ENCODE measurements at regions not wholly inside any gene's neighbourhood (a gene's known extent, or its start where the extent isn't known, plus 50 kb on each side); places are given as distances from the start of the nearest gene placed in this dataset.

DNA sequence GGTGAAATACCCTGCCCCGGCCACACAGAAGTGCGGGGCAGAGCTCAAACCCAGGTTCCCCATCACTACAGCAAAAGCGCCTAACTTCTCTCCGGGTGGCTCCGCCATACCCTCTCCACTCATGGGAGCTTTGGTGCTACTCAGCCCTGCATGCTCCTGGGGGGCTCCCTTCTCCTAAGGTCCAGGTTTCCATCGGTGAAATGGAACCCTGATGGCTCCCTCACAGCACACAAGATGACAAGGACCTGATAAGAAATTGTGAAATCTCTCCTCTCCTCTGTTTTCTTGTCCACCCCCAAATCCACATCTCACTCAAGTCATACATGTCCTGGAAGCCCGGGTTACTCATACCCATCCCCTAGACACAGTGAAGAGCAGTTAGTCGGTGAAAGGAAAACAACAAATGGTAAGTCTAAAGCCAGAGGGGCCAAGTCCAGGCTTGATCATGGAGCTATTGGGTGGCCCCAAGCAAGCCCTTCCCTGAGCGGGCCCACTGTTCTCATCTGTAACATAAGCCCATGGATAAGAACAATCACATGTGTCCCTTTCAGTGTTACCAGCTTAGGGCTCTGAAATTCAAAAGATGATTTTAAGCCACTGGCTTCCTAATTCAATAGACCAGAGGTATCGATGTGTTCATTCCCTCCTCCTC lies 317.5 kb downstream of the BCL11B start:
- WGBS: 95% methylated on average over 10 of the region's 10 CpGs
- Histone ChIP-seq H3K4me3 (no peak overlapping the region), H3K36me3 (no peaks in the 10 kb centered on the region), H3K4me1 (peaks cover 38% of the 10 kb centered on the region), H3K27ac (no peak overlapping the region), H3K27me3 (no peaks in the 10 kb centered on the region), H3K9me3 (no peaks in the 10 kb centered on the region)
- TF ChIP-seq POLR2AphosphoS5 (IDR thresholded peaks at IDR 0.05): no peak
- TF ChIP-seq EP300 (IDR thresholded peaks at IDR 0.05): no peak
- TF ChIP-seq, protein P1, sequence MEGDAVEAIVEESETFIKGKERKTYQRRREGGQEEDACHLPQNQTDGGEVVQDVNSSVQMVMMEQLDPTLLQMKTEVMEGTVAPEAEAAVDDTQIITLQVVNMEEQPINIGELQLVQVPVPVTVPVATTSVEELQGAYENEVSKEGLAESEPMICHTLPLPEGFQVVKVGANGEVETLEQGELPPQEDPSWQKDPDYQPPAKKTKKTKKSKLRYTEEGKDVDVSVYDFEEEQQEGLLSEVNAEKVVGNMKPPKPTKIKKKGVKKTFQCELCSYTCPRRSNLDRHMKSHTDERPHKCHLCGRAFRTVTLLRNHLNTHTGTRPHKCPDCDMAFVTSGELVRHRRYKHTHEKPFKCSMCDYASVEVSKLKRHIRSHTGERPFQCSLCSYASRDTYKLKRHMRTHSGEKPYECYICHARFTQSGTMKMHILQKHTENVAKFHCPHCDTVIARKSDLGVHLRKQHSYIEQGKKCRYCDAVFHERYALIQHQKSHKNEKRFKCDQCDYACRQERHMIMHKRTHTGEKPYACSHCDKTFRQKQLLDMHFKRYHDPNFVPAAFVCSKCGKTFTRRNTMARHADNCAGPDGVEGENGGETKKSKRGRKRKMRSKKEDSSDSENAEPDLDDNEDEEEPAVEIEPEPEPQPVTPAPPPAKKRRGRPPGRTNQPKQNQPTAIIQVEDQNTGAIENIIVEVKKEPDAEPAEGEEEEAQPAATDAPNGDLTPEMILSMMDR (IDR thresholded peaks at IDR 0.05): no peak
- TF ChIP-seq POLR2A (IDR thresholded peaks at IDR 0.05): no peak
- DNase-seq (ENCODE audit: low spot score in 2 of 2): no peak

DNA sequence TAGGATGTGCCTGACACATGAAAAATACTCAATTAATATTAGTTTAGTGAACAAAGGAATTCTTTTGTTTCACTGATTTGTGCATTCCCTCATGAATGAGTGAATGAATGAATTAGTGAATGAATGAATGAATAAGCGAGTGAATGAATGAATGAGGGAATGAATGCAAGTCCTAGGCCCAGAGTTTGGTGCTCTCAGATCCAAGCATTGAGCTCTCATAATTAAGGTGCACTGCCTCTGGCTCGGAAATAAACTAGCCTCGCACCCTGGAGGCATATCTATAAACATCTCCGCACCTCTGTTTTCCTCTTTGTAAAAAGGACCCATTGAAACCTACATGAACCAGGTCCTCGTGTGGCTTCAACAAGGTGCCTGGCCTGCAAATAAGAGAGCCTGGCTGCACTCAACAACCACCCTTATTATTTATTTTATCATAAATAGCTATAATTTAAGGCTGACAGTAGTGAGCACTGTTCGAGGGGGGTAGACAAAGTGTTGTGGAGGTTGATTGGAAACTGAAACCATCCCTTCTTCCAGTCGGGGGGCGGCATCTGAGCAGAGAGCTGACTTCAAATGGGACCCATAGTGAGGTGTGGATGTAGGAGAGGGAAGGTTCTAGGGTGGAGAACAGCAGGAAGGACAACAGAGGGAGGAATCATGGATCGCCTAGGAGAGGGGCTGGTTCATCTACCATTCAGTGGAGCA lies 316.8 kb downstream of the BCL11B start:
- H3K27ac ChIP-seq: no peak overlapping the region
- no peaks in the 10 kb centered on the region for H3K27me3 ChIP-seq
- TF ChIP-seq POLR2A (IDR thresholded peaks at IDR 0.05) (no peak), POLR2AphosphoS5 (IDR thresholded peaks at IDR 0.05) (no peak), EP300 (IDR thresholded peaks at IDR 0.05) (no peak)
- TF ChIP-seq, protein P1 (IDR thresholded peaks at IDR 0.05): no peak
- no peak for DNase-seq (ENCODE audit: low spot score in 2 of 2)
- peaks cover 32% of the 10 kb centered on the region for H3K4me1 ChIP-seq
- WGBS: 75% methylated on average over 9 of the region's 9 CpGs
- no peak overlapping the region for H3K4me3 ChIP-seq
- no peaks in the 10 kb centered on the region for H3K9me3 ChIP-seq
- no peaks in the 10 kb centered on the region for H3K36me3 ChIP-seq

DNA sequence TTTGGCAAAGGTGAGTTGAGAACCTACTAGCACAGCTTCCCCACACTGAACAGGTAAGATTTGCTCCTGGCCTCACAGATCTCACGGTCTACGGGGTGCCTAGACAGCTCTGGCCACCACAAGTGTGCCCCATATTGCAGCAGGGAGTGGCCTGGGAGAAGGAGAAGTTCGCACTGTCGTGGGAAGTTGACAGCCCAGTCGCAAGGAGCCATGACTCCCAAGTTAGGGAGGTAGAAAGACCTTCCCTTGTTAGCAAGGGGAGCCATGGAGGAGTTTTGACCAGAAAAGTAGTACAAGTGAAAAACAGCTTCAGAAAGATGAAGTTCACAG lies 316.3 kb downstream of the BCL11B start:
- no peak for DNase-seq (ENCODE audit: low spot score in 2 of 2)
- no peak overlapping the region for H3K27ac ChIP-seq
- 86% methylated on average over 5 of the region's 5 CpGs for WGBS
- H3K4me3 ChIP-seq: no peak overlapping the region
- no peaks in the 10 kb centered on the region for H3K9me3 ChIP-seq
- H3K36me3 ChIP-seq: no peaks in the 10 kb centered on the region
- H3K27me3 ChIP-seq: no peaks in the 10 kb centered on the region
- no peak for TF ChIP-seq EP300 (IDR thresholded peaks at IDR 0.05)
- TF ChIP-seq POLR2A (IDR thresholded peaks at IDR 0.05): no peak
- no peak for TF ChIP-seq POLR2AphosphoS5 (IDR thresholded peaks at IDR 0.05)
- TF ChIP-seq, protein P1 (IDR thresholded peaks at IDR 0.05): no peak
- H3K4me1 ChIP-seq: peaks cover 32% of the 10 kb centered on the region

DNA sequence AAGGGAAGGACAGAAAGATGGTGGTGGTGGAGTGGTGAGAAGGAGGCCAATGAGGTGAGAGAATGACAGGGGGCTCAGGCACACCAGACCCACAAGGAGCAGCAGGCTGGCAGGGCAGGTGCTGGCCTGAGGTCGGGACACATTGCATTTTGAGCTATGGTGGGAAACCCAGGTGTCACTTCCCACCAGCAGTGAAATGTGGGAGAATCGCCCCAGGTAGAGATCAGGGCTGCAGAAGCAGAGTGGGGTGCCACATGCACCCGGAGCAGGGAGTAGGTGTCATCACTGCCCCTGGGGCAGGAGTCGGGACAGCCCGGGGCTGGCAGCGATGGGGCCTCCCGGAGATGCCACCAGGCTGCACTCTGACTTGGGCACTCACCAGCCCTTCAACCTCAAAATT lies 315.8 kb downstream of the BCL11B start:
- Histone ChIP-seq H3K36me3 (no peaks in the 10 kb centered on the region), H3K4me3 (no peak overlapping the region), H3K27me3 (no peaks in the 10 kb centered on the region), H3K4me1 (peaks cover 32% of the 10 kb centered on the region), H3K9me3 (no peaks in the 10 kb centered on the region), H3K27ac (peak overlapping the region; percentile 68)
- DNase-seq (ENCODE audit: low spot score in 2 of 2): no peak
- 88% methylated on average over 7 of the region's 7 CpGs for WGBS
- TF ChIP-seq EP300 (IDR thresholded peaks at IDR 0.05): no peak
- TF ChIP-seq, protein P1 (IDR thresholded peaks at IDR 0.05): no peak
- TF ChIP-seq POLR2A (IDR thresholded peaks at IDR 0.05): no peak
- TF ChIP-seq POLR2AphosphoS5 (IDR thresholded peaks at IDR 0.05): no peak

DNA sequence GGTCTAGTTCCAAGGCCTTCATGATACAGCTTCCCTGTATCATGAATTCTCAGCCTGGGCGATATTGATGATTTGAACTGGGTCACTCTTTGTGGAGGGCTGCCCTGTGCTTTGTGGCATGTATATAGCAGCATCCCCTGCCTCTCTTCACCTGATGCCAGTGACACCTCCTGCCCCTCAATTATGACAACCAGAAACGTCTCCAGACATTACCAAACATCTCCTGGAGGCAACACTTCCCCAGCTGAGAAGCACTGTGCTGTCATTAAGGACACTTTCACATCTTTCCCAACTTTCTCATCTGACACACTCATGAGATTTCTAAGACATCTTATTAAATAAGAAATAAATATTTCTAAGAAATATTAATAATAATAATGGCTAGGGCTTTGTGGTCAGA lies 315.3 kb downstream of the BCL11B start:
- H3K9me3 ChIP-seq: no peaks in the 10 kb centered on the region
- no peaks in the 10 kb centered on the region for H3K27me3 ChIP-seq
- peaks cover 32% of the 10 kb centered on the region for H3K4me1 ChIP-seq
- H3K36me3 ChIP-seq: no peaks in the 10 kb centered on the region
- peak overlapping the region; percentile 68 for H3K27ac ChIP-seq
- 59% methylated on average over 2 of the region's 2 CpGs for WGBS
- DNase-seq (ENCODE audit: low spot score in 2 of 2): no peak
- TF ChIP-seq POLR2AphosphoS5 (IDR thresholded peaks at IDR 0.05) (no peak), EP300 (IDR thresholded peaks at IDR 0.05) (no peak), POLR2A (IDR thresholded peaks at IDR 0.05) (no peak)
- TF ChIP-seq, protein P1 (IDR thresholded peaks at IDR 0.05): no peak
- no peak overlapping the region for H3K4me3 ChIP-seq

Data from suprapubic skin (tissue), 4 donors.